Naive B cell (primary cell): ENCODE measurements at regions not wholly inside any gene's neighbourhood (a gene's known extent, or its start where the extent isn't known, plus 50 kb on each side); places are given as distances from the start of the nearest gene placed in this dataset.
"Not testable (repeated sequence)": the region's sequence is repeated elsewhere in the genome, so short reads cannot be mapped to it uniquely, and the experiment has no call there.

Source experiments
- ATAC-seq, 2 donors: fragments of 150-1000 bp; cut with Tn5 transposase; 2 replicates each; pipeline ENCODE4 v1.10.0; 2021; ENCODE audit warnings: low read depth in 2 of 2, mild to moderate bottlenecking in 2 of 2, moderate library complexity in 2 of 2
- DNase-seq: peaks from one replicate; pipeline ENCODE4 v3.0.0; 2022
- H3K27ac Mint-ChIP-seq, 6 donors: one replicate each; pipeline ENCODE4 v1.8.0; 2020 to 2022; ENCODE audit warnings: mild to moderate bottlenecking in 6 of 6, mixed read lengths in 6 of 6, moderate library complexity in 5 of 6, inconsistent platforms in 2 of 6
- H3K27me3 Mint-ChIP-seq, 3 donors: one replicate each; pipeline ENCODE4 v1.8.0; 2021 to 2022; ENCODE audit warnings: mixed read lengths in 3 of 3, mild to moderate bottlenecking in 1 of 3
- H3K36me3 Mint-ChIP-seq, 2 donors: one replicate each; pipeline ENCODE4 v1.8.0; 2020 to 2022; ENCODE audit warnings: mixed read lengths in 2 of 2, inconsistent platforms in 1 of 2, mild to moderate bottlenecking in 1 of 2
- H3K4me1 Mint-ChIP-seq, 3 donors: one replicate each; pipeline ENCODE4 v1.8.0; 2020 to 2022; ENCODE audit warnings: mixed read lengths in 3 of 3, inconsistent platforms in 1 of 3, mild to moderate bottlenecking in 1 of 3, moderate library complexity in 1 of 3
- H3K4me3 Mint-ChIP-seq, 8 donors: one replicate each; pipeline ENCODE4 v1.8.0; 2020 to 2022; ENCODE audit warnings: mild to moderate bottlenecking in 8 of 8, mixed read lengths in 8 of 8, moderate library complexity in 8 of 8, inconsistent platforms in 2 of 8
- H3K9me3 Mint-ChIP-seq, 7 donors: one replicate each; pipeline ENCODE4 v1.8.0; 2020 to 2022; ENCODE audit warnings: mixed read lengths in 7 of 7, mild to moderate bottlenecking in 5 of 7, inconsistent platforms in 2 of 7, moderate library complexity in 1 of 7

DNA sequence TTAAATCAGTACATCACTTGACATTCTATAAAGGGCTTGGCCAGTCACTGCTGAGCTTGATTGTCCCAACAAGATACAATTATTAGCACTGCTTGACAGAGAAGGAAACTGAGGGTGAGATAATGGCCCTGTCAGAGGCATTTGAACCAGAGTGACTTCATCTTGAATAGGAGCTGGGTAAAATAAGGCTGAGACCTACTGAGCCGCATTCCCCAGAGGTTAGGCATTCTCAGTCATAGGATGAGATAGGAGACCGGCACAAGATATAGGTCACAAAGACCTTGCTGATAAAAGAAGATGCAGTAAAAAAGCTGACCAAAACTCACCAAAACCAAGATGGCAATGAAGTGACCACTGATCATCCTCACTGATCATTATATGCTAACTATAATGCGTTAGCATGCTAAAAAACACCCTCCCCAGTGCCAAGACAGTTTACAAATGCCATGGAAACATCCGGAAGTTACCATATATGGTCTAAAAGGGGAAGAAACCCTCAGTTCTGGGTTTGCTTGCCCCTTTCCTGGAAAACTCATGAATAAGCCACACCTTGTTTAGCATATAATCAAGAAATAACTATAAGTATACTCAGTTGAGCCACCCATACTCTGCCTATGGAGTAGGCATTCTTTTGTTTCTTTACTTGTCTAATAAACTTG lies 239.1 kb upstream of the SETMAR start:
- Mint-ChIP-seq H3K4me1 (peaks cover 74 to 90% (median 76%) of the 10 kb centered on the region in 3 donors), H3K27me3 (no peaks in the 10 kb centered on the region), H3K36me3 (peaks cover 0 to 5% of the 10 kb centered on the region in 2 donors), H3K4me3 (peak overlapping the region in 5 of 8 donors; percentile 52 to 86 (median 60)), H3K9me3 (peaks cover 0 to 1% (median 0%) of the 10 kb centered on the region in 7 donors), H3K27ac (no peak overlapping the region)
- ATAC-seq (no peak), DNase-seq (no peak)

DNA sequence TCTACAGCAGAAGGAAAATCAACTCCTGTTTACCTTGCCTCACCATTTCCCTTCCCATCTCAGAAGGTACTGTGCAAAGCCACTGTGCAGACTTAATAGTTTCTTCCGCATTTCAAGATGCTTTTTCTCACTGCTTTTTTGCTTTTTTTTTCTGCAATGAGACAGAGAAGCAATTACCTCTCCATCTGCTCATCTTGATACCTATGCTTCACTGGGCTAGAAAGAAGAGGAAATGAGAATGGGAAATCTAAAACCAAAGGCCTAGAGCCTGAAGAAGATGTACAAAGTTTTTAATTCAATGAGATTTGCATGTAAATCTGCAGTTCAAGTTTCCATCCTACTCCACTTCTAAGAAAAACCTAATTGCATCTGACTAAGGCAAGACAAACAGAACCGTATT lies 238.1 kb upstream of the SETMAR start:
- Mint-ChIP-seq H3K4me1 (peaks cover 78 to 93% (median 84%) of the 10 kb centered on the region in 3 donors), H3K9me3 (no peaks in the 10 kb centered on the region), H3K4me3 (peak overlapping the region; percentile 0 to 86 (median 55)), H3K36me3 (peaks cover 0 to 5% of the 10 kb centered on the region in 2 donors), H3K27ac (peak overlapping the region in 2 of 6 donors; percentile 65 to 89), H3K27me3 (no peaks in the 10 kb centered on the region)
- DNase-seq (peak; percentile 79), ATAC-seq (peak; percentile 90 to 91)

DNA sequence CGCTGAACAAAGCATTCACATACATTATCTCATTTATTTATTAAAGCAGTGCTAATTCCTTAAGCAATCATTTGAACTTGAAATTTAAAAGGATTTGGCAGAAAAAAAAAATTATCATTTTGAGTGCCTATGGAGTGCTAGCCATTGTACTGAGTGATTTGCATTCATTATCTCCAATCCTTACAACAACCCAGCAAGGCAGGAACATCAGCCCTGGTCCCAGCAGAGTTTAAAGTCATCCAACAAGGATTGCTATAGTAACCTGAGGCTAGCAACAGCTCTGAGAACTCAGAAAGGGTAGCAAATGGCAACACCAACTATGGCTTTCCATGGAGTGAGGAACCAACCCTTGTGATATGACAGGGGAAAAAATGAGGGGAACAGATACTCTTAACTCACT lies 237.6 kb upstream of the SETMAR start:
- peaks cover 0 to 5% of the 10 kb centered on the region in 2 donors for H3K36me3 Mint-ChIP-seq
- peaks cover 0 to under 1% (median 0%) of the 10 kb centered on the region in 7 donors for H3K9me3 Mint-ChIP-seq
- ATAC-seq (no peak), DNase-seq (no peak)
- peak overlapping the region in 1 of 6 donors; percentile 65 for H3K27ac Mint-ChIP-seq
- H3K4me1 Mint-ChIP-seq = peaks cover 78 to 97% (median 88%) of the 10 kb centered on the region in 3 donors
- no peaks in the 10 kb centered on the region for H3K27me3 Mint-ChIP-seq
- H3K4me3 Mint-ChIP-seq = peak overlapping the region in 7 of 8 donors; percentile 0 to 71 (median 52)

DNA sequence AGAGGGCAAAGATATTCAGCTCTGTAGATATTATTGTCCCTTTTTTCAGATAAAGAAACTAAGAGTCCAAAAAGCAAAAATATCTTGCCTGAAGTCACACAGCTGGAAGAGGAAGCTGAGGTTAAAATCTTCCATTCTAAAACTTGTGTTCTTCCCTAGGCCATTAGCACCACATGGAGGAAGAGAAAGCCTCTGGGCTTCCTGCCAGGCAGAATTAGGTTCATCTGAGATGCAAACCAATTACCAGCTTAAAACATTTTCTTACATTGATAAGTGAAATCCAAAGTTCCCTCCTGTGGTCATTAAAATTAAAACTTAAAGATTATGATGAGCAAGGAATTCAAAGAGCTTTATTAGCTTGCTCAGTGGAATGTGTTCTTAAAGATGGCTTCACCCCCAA lies 235.3 kb upstream of the SETMAR start:
- Mint-ChIP-seq H3K36me3 (peaks cover 6 to 10% of the 10 kb centered on the region in 2 donors), H3K27ac (peak overlapping the region in 1 of 6 donors; percentile 52), H3K4me1 (peaks cover 86 to 100% (median 92%) of the 10 kb centered on the region in 3 donors), H3K4me3 (peak overlapping the region in 6 of 8 donors; percentile 12 to 59 (median 28)), H3K9me3 (peaks cover 4 to 13% (median 10%) of the 10 kb centered on the region in 7 donors), H3K27me3 (no peaks in the 10 kb centered on the region)
- ATAC-seq (no peak), DNase-seq (no peak)

DNA sequence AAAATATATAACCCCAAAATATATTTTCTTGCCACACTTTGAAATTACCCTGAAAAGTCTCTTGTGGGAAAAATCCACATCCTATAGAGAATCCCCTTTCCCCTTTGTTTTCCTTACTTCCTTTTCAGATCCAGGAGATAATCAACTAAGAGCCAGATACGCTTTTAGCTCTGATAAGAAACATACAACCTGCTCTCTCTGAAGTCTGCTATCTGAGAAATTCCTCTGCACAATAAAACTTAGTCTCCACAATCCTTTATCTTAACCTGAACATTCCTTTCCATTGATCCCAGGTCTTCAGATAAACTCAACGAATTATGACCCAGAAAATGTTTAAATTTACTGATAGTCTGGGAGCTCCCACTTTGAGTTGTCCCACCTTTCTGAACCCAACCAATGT lies 233.4 kb upstream of the SETMAR start:
- Mint-ChIP-seq H3K4me1 (peaks cover 81 to 98% (median 89%) of the 10 kb centered on the region in 3 donors), H3K4me3 (peak overlapping the region in 2 of 8 donors; percentile 3 to 47)

DNA sequence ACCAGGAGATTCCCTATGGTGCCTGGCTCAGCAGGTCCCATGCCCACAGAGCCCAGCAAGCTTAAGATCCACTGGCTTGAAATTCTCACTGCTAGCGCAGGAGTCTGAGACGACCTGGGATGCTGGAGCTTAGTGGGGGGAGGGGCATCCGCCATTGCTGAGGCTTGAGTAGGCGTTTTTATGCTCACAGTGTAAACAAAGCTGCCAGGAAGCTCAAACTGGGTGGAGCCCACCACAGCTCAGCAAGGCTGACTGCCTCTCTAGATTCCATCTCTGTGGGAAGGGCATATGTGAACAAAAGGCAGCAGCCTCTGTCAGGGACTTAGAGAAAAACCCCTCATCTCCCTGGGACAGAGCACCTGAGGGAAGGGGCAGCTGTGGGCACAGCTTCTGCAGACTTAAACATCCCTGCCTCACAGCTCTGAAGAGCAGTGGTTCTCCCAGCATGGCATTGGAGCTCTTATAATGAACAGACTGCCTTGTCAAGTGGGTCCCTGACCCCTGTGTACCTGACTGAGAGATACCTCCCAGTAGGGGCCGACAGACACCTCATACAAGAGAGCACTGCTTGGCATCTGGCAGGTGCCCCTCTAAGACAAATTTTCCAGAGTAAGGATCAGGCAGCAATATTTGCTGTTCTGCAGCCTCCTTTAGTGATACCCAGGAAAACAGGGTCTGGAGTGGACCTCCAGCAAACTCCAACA lies 231.5 kb upstream of the SETMAR start:
- Mint-ChIP-seq H3K9me3 (peaks cover 4 to 28% (median 16%) of the 10 kb centered on the region in 7 donors), H3K4me1 (peaks cover 74 to 92% (median 79%) of the 10 kb centered on the region in 3 donors), H3K27me3 (no peaks in the 10 kb centered on the region), H3K4me3 (peak overlapping the region; percentile 39 to 88 (median 78)), H3K36me3 (peaks cover 11 to 31% of the 10 kb centered on the region in 2 donors), H3K27ac (peak overlapping the region; percentile 35 to 90 (median 76))
- peak; percentile 45 for DNase-seq
- peak; percentile 61 to 73 for ATAC-seq

More for the DNA sequence above, 233.4 kb upstream of the SETMAR start:
- Mint-ChIP-seq H3K36me3 (peaks cover 11 to 23% of the 10 kb centered on the region in 2 donors), H3K9me3 (peaks cover 4 to 24% (median 16%) of the 10 kb centered on the region in 7 donors), H3K27ac (peak overlapping the region in 1 of 6 donors; percentile 7), H3K27me3 (no peaks in the 10 kb centered on the region)
- no peak for ATAC-seq
- DNase-seq = no peak

DNA sequence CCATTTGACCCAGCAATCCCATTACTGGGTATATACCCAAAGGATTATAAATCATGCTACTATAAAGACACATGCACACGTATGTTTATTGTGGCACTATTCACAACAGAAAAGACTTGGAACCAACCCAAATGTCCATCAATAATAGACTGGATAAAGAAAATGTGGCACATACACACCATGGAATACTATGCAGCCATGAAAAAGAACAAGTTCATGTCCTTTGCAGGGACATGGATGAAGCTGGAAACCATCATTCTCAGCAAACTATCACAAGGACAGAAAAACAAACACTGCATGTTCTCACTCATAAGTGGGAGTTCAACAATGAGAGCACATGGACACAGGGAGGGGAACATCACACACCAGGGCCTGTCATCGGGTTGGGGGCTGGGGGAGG lies 225.9 kb upstream of the SETMAR start:
- H3K4me3 Mint-ChIP-seq, H3K27me3 Mint-ChIP-seq, ATAC-seq, DNase-seq: not testable (repeated sequence)
- peaks cover 2 to 28% (median 13%) of the 10 kb centered on the region in 7 donors for H3K9me3 Mint-ChIP-seq
- peaks cover 11 to 27% of the 10 kb centered on the region in 2 donors for H3K36me3 Mint-ChIP-seq
- peaks cover 31 to 42% (median 34%) of the 10 kb centered on the region in 3 donors for H3K4me1 Mint-ChIP-seq
- H3K27ac Mint-ChIP-seq = peak overlapping the region in 1 of 6 donors; percentile 94

DNA sequence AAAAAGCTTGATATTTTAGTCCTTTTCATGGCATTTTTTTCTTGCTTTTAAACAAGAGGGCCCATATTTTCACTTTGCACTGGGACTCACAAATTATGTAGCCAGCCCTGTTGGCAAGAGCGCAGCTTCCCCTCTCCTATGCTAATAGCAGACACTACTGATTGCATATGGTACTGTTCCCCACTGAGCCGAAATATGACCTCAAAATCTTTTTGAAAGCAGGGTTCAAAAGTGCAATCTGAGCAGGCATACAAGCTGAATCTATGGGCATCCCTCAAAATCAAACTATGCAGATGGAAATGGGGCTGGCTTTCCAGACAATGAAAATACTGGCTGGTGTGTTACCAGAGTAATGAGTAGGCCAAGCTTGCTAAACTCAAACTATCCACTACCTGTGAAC lies 225.2 kb upstream of the SETMAR start:
- Mint-ChIP-seq H3K9me3 (peaks cover 0 to 23% (median 6%) of the 10 kb centered on the region in 7 donors), H3K27ac (no peak overlapping the region), H3K36me3 (peaks cover 4 to 20% of the 10 kb centered on the region in 2 donors), H3K4me3 (no peak overlapping the region), H3K4me1 (peaks cover 24 to 35% (median 28%) of the 10 kb centered on the region in 3 donors), H3K27me3 (no peaks in the 10 kb centered on the region)
- no peak for DNase-seq
- ATAC-seq = no peak

DNA sequence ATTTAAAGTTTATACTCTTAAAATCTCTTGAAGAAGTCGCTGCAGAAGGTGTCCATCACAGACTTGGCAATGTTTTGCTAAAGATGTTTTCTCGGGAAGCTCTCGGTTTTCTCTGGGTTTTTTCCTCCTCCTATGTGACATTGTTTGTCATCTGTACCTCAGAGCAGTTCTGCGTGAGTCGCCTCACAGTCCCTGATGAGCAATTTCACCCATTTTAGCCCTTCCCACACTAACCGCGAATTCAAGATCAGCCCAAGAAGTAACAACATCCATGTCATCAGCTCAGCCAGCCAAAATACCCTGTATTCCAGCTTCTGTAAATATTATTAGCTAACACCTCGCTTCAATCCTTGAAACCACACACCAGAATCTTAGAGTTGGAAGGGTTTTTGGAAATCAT lies 224.3 kb upstream of the SETMAR start:
- H3K27ac Mint-ChIP-seq = peak overlapping the region in 3 of 6 donors; percentile 9 to 58 (median 13)
- peaks cover 16 to 25% (median 22%) of the 10 kb centered on the region in 3 donors for H3K4me1 Mint-ChIP-seq
- ATAC-seq (no peak), DNase-seq (no peak)
- H3K36me3 Mint-ChIP-seq = peaks cover 0 to 11% of the 10 kb centered on the region in 2 donors
- peaks cover 0 to 16% (median 0%) of the 10 kb centered on the region in 7 donors for H3K9me3 Mint-ChIP-seq
- H3K4me3 Mint-ChIP-seq = no peak overlapping the region
- H3K27me3 Mint-ChIP-seq = no peaks in the 10 kb centered on the region

DNA sequence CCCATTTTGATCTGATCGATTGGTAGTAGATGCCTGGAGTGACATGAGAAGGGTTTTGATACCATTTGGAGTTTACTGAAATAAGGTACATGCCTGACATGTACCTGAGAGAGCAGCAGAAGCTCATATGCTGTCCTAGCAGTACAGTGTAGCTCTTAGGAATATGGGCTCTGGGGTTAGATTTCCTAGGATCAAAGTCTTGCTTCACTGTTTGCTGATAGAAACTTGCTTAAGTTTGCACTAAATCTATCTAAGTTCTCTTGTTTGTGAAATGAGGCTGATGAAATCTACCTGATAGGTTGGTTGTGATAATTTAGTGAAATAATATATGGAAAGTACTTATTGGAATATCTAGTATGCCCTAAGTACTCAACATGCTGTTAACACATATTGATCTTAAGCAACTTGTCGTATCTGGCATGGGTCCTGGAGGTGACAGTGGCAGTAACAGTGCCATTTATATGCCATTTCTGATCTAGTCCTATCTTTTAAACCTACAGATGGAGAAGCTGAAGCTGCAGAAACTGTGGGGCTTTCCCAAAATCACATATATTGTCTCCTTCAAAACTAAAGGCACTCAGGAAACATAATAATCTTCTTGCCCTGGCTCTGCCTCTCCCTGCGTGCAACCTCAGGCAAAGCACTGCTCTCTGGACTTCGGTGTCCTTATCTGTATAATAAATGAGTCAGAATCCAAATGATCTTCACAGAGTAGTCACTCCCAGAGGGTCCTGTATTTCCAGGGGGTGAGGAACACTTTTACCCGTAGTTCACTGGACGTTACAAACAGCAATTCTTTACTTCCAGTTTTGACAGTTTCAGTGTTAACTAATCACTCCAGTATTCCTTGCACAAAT lies 223.6 kb upstream of the SETMAR start:
- peaks cover 0 to 16% (median 0%) of the 10 kb centered on the region in 7 donors for H3K9me3 Mint-ChIP-seq
- H3K27me3 Mint-ChIP-seq = no peaks in the 10 kb centered on the region
- ATAC-seq (no peak), DNase-seq (no peak)
- peaks cover 10 to 19% (median 16%) of the 10 kb centered on the region in 3 donors for H3K4me1 Mint-ChIP-seq
- H3K27ac Mint-ChIP-seq = peak overlapping the region in 1 of 6 donors; percentile 9
- H3K36me3 Mint-ChIP-seq = peaks cover 0 to 8% of the 10 kb centered on the region in 2 donors
- no peak overlapping the region for H3K4me3 Mint-ChIP-seq

DNA sequence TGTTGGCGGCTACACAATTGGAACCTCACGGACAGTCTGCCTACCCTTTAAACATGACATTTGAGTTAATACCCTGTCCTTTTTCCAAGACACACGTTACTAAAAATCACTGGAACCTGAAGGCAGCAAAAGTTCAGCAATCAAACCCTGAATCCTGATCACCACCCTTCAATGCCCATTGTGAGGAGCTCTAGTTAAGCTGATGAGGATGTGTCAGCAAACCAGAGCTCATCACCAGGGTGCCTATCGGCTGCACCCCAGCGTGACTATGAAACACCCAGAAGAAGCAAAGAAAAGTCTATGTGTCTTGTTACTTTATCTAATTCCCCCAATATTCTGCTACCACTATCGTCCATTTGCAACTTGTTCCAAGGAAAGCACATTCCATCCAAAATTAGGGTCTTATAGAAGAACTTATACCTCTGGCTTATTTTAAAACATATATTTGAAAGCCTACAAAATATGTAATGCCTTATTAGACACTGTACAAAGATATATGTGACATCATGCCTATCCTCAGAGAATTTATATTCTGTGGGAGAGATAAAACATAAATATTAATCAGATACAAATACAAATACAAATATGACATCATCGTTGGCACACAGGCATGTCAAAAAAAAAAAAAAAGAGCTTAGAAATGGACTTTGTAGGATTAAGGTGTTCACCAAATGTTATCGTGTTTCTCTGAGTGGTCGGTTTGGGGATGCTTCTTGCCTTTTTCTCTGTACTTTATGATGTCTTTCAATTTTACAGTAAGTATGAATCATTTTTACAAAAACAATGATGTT lies 219.7 kb upstream of the SETMAR start:
- Mint-ChIP-seq H3K4me1 (peaks cover 0 to 10% (median 5%) of the 10 kb centered on the region in 3 donors), H3K36me3 (no peaks in the 10 kb centered on the region), H3K27ac (no peak overlapping the region), H3K9me3 (peaks cover 0 to 3% (median 0%) of the 10 kb centered on the region in 7 donors), H3K27me3 (no peaks in the 10 kb centered on the region), H3K4me3 (no peak overlapping the region)
- DNase-seq = no peak
- no peak for ATAC-seq

DNA sequence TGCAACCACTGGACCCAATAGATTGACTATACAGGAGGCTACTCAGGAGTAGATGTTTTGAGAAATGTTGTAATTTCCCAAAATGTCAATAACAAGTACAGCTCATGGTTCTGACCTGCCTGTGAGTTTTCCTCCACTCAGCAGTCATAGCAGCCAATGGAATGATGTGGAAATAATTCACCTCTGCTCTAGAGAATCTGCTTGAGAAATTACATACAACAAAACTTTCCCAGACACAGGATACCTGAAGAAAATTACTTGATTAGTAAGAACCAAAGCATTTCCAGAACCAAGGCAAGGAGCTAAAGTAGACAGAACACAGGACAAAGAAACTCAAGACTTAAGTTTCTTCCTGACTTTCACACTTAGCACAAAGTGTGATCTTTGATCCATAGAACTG lies 218.9 kb upstream of the SETMAR start:
- no peak for ATAC-seq
- DNase-seq = no peak
- Mint-ChIP-seq H3K4me1 (peaks cover 0 to 4% (median 0%) of the 10 kb centered on the region in 3 donors), H3K4me3 (no peak overlapping the region), H3K36me3 (no peaks in the 10 kb centered on the region), H3K27me3 (no peaks in the 10 kb centered on the region), H3K27ac (peak overlapping the region in 1 of 6 donors; percentile 18), H3K9me3 (peaks cover 0 to 3% (median 0%) of the 10 kb centered on the region in 7 donors)
